Mesothelial cell of epicardium (in vitro differentiated cells): ENCODE measurements at regions not wholly inside any gene's neighbourhood (a gene's known extent, or its start where the extent isn't known, plus 50 kb on each side); places are given as distances from the start of the nearest gene placed in this dataset.
"Not testable (repeated sequence)": the region's sequence is repeated elsewhere in the genome, so short reads cannot be mapped to it uniquely, and the experiment has no call there.

Experiments used
- DNase-seq, 2 experiments: peaks; one replicate each; pipeline ENCODE4 v3.0.0; 2021; ENCODE audit warnings: low spot score in 2 of 2; ENCODE audit not compliant: unreplicated experiment in 2 of 2
- H3K27ac Mint-ChIP-seq: 2 replicates; pipeline ENCODE4 v1.8.0; 2021; ENCODE audit warnings: mixed read lengths
- H3K27me3 Mint-ChIP-seq: 2 replicates; pipeline ENCODE4 v1.8.0; 2021; ENCODE audit warnings: low read depth, mixed read lengths
- H3K36me3 Mint-ChIP-seq: 2 replicates; pipeline ENCODE4 v1.8.0; 2021; ENCODE audit warnings: mixed read lengths
- H3K4me1 Mint-ChIP-seq: 2 replicates; pipeline ENCODE4 v1.8.0; 2021; ENCODE audit warnings: mixed read lengths
- H3K4me3 Mint-ChIP-seq: 2 replicates; pipeline ENCODE4 v1.8.0; 2021; ENCODE audit warnings: mild to moderate bottlenecking, moderate library complexity, mixed read lengths
- H3K9me3 Mint-ChIP-seq: 2 replicates; pipeline ENCODE4 v1.8.0; 2021; ENCODE audit warnings: mixed read lengths
- TF ChIP-seq, protein P1 (sequence below): fragments of 200-600 bp; sonication (generic); IDR thresholded peaks from one replicate; pipeline ENCODE4 v1.5.0; 2021; ENCODE audit warnings: antibody characterized with exemption; ENCODE audit not compliant: unreplicated experiment

DNA sequence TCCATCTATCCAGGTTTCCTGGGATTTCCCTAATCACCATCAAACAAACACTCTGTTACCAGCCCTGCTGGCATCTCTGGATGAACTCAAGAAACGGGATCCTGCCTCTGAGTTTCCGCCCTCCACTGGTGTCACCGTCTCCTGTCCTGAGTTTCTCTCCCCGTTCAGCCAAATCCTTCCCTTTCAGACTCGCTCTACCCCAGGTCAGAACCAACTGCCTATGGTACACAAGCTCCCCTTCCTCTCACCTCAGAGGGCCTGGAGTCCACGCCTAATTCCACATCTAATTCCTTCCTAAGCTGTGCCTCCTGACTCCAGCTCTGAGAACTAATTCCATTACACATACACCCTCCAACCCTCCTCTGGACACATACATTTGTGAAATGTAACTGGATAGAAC is 96.1 kb downstream of the SHANK2 start:
- H3K4me1 Mint-ChIP-seq = peaks cover 12% of the 10 kb centered on the region
- H3K27me3 Mint-ChIP-seq = peaks cover 10% of the 10 kb centered on the region
- DNase-seq = no peak
- TF ChIP-seq, protein P1, sequence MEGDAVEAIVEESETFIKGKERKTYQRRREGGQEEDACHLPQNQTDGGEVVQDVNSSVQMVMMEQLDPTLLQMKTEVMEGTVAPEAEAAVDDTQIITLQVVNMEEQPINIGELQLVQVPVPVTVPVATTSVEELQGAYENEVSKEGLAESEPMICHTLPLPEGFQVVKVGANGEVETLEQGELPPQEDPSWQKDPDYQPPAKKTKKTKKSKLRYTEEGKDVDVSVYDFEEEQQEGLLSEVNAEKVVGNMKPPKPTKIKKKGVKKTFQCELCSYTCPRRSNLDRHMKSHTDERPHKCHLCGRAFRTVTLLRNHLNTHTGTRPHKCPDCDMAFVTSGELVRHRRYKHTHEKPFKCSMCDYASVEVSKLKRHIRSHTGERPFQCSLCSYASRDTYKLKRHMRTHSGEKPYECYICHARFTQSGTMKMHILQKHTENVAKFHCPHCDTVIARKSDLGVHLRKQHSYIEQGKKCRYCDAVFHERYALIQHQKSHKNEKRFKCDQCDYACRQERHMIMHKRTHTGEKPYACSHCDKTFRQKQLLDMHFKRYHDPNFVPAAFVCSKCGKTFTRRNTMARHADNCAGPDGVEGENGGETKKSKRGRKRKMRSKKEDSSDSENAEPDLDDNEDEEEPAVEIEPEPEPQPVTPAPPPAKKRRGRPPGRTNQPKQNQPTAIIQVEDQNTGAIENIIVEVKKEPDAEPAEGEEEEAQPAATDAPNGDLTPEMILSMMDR = no peak
- H3K4me3 Mint-ChIP-seq = no peak overlapping the region
- H3K9me3 Mint-ChIP-seq = peaks cover 12% of the 10 kb centered on the region
- H3K27ac Mint-ChIP-seq = no peak overlapping the region
- H3K36me3 Mint-ChIP-seq = no peaks in the 10 kb centered on the region

DNA sequence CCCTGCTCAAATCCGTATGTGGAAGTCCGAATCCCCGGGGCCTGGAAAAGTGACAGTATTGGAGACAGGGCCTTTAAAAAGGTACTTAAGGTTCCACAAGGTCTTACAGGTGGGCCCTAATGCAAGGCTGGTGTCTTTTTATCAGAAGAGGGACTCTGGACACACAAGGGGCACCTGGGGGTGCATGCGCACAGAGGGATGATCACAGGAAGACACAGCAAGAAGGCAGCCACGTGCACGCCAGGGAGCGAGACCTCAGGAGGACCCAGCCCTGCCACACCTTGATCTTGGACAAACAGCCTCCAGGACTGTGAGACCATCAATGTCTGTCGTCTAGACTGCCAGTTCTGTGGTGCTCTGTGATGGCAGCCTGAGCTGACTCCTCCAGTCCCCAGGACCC is 96.5 kb downstream of the SHANK2 start:
- Mint-ChIP-seq H3K27ac (no peak overlapping the region), H3K4me1 (peaks cover 12% of the 10 kb centered on the region), H3K4me3 (no peak overlapping the region), H3K9me3 (peaks cover 12% of the 10 kb centered on the region), H3K27me3 (peaks cover 10% of the 10 kb centered on the region), H3K36me3 (no peaks in the 10 kb centered on the region)
- TF ChIP-seq, protein P1 = no peak
- no peak for DNase-seq

DNA sequence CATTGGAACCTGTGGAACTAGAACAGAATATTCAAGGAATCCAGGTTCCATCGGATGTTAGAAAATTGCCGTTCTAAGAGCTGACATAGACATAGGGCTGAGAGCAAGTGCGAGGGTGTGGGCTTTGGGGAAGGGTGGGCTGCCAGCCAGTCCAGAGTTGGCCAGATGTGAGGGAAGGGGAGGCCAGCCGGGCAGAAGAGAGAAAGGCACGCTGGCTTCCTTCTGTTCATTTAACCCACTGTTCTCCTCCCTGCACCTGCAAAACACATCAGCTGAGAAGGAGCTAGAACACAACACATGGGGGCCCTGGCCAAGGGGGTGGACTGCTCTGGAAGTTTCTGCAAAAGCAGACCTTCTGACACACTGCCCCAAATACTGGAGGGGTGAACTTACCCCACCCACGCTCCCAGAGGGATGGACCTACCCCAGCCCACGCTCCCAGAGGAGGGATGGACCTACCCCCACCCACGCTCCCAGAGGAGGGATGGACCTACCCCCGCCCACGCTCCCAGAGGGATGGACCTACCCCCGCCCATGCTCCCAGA is 98.0 kb downstream of the SHANK2 start:
- Mint-ChIP-seq H3K4me3 (no peak overlapping the region), H3K36me3 (no peaks in the 10 kb centered on the region), H3K4me1 (peaks cover 12% of the 10 kb centered on the region), H3K27ac (no peak overlapping the region), H3K9me3 (peaks cover 10% of the 10 kb centered on the region), H3K27me3 (peaks cover 13% of the 10 kb centered on the region)
- no peak for DNase-seq
- TF ChIP-seq, protein P1 = no peak

DNA sequence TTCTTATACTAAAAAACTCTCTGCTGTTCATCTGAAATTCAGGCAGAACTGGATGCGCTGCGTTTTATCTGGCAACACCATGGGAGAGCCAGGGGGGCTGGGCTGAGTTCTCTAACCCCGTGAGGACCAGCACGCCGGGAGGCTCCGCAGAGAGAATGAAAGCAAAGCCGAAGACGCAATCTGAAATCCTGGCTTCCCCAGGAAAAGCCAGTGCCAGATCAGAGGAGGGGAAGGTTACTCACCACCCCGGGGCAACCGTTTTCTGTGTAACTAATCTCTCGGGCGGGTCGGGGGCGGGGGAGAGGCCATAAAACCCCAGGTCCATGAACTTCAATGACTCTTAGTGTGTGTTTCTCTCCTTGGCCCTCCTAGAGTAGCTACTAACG is 99.4 kb downstream of the SHANK2 start:
- Mint-ChIP-seq H3K27me3 (peaks cover 20% of the 10 kb centered on the region), H3K4me1 (peaks cover 12% of the 10 kb centered on the region), H3K36me3 (no peaks in the 10 kb centered on the region), H3K9me3 (no peaks in the 10 kb centered on the region), H3K4me3 (peak overlapping the region; percentile 30), H3K27ac (no peak overlapping the region)
- DNase-seq = no peak
- TF ChIP-seq, protein P1 = no peak

- H3K36me3 Mint-ChIP-seq, H3K9me3 Mint-ChIP-seq, DNase-seq, H3K27ac Mint-ChIP-seq: not testable (repeated sequence)
- H3K27me3 Mint-ChIP-seq = peaks cover 20% of the 10 kb centered on the region
- peaks cover 12% of the 10 kb centered on the region for H3K4me1 Mint-ChIP-seq
- H3K4me3 Mint-ChIP-seq = peak overlapping the region; percentile 30
Measured at GRCh38 chr11:71152312-71153004, 99.9 kb downstream of the SHANK2 start.

DNA sequence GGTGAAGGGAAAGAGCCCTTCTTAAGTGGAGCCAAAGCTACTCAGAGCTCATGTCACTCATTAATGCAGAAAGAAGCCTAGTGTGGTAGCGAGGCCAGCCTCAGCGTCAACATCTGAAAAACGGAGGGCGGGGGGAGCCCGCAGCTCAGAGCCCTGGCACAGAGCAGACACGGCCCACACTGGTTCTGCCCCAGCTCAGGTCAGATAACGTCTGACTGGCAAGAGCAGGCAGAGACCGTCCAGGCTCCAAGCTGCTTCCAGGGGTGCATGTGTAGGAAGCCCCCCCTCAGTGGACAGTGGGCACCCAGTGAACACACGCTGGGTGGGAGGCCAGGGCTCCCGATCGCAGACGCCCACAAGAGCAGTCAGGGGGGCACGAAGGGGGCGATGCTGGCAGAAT is 100.8 kb downstream of the SHANK2 start:
- Mint-ChIP-seq H3K36me3 (no peaks in the 10 kb centered on the region), H3K4me1 (peaks cover 12% of the 10 kb centered on the region), H3K4me3 (no peak overlapping the region), H3K27ac (no peak overlapping the region), H3K27me3 (peaks cover 20% of the 10 kb centered on the region), H3K9me3 (no peaks in the 10 kb centered on the region)
- no peak for DNase-seq
- TF ChIP-seq, protein P1 = no peak
